ENCODE measurements at regions not wholly inside any gene's neighbourhood (a gene's known extent, or its start where the extent isn't known, plus 50 kb on each side); places are given as distances from the start of the nearest gene placed in this dataset.

- TF ChIP-seq ARID3B (CRISPR knock-in tag; IDR thresholded peaks at IDR 0.05; ENCODE audit: borderline replicate concordance), result no peak
- no peak for TF ChIP-seq PHF8 (IDR thresholded peaks at IDR 0.05; ENCODE audit: borderline replicate concordance, low read length)
- no peak for TF ChIP-seq POLR2AphosphoS5 (IDR thresholded peaks at IDR 0.05; ENCODE audit: control insufficient read depth, insufficient read depth, low read depth, low read length)
- TF ChIP-seq CTCF (IDR thresholded peaks at IDR 0.05 in 2 of 3, conservative IDR thresholded peaks at IDR 0.05 in 1 of 3; ENCODE audit: insufficient read depth in 2 of 3, low read depth in 1 of 3, low read length in 3 of 3), result no peak
- no peak for TF ChIP-seq ZNF212 (CRISPR knock-in tag; IDR thresholded peaks at IDR 0.05)
Observed at GRCh38 chr2:207328944-207329386, 163.2 kb upstream of the KLF7 start.

Measured in K562 (cell line).